SK-N-SH treated with all-trans-retinoic acid at 6 μM for 48 hours (cell line): ENCODE measurements at regions not wholly inside any gene's neighbourhood (a gene's known extent, or its start where the extent isn't known, plus 50 kb on each side); places are given as distances from the start of the nearest gene placed in this dataset.

Experiments used
- ATAC-seq: fragments of 200-7000 bp; cut with Tn5 transposase; 3 replicates; pipeline ENCODE4 v1.9.1; 2020; ENCODE audit warnings: mild to moderate bottlenecking, moderate library complexity
- ARNTL ChIP-seq: fragments of 450-650 bp; formaldehyde crosslinking; IDR thresholded peaks from 2 replicates; pipeline ENCODE4 v1.5.0; 2020; ENCODE audit warnings: low read depth, mild to moderate bottlenecking, moderate library complexity, borderline replicate concordance
- CREB5 ChIP-seq: fragments of 250-450 bp; sonication (Bioruptor Pico); IDR thresholded peaks from 2 replicates; pipeline ENCODE4 v1.5.1; 2020; ENCODE audit warnings: low read depth, mild to moderate bottlenecking, moderate library complexity
- CSDC2 ChIP-seq: fragments of 250-450 bp; sonication (Bioruptor Pico); IDR thresholded peaks from 2 replicates; pipeline ENCODE4 v1.5.0; 2020; ENCODE audit warnings: mild to moderate bottlenecking, moderate library complexity
- ESRRG ChIP-seq: fragments of 250-450 bp; sonication (Bioruptor Pico); IDR thresholded peaks from 2 replicates; pipeline ENCODE4 v1.6.1; 2021; ENCODE audit warnings: mild to moderate bottlenecking
- ISL1 ChIP-seq: fragments of 250-450 bp; sonication (Bioruptor Pico); IDR thresholded peaks from 2 replicates; pipeline ENCODE4 v2.1.2; 2022; ENCODE audit warnings: mild to moderate bottlenecking, moderate library complexity
- OSR1 ChIP-seq: fragments of 250-450 bp; sonication (Bioruptor Pico); IDR thresholded peaks from 2 replicates; pipeline ENCODE4 v1.8.0; 2022; ENCODE audit warnings: moderate library complexity, mild to moderate bottlenecking, inconsistent platforms
- PATZ1 ChIP-seq: fragments of 250-450 bp; sonication (Bioruptor Pico); IDR thresholded peaks from 2 replicates; pipeline ENCODE4 v1.8.0; 2020; ENCODE audit warnings: mild to moderate bottlenecking, moderate library complexity, borderline replicate concordance
- POU6F1 ChIP-seq: fragments of 250-450 bp; sonication (Bioruptor Pico); IDR thresholded peaks from 2 replicates; pipeline ENCODE4 v1.8.0; 2021; ENCODE audit warnings: low read depth, mild to moderate bottlenecking, moderate library complexity, borderline replicate concordance
- PPARA ChIP-seq: fragments of 250-450 bp; sonication (Bioruptor Pico); IDR thresholded peaks from 2 replicates; pipeline ENCODE4 v1.5.0; 2020; ENCODE audit warnings: mild to moderate bottlenecking, borderline replicate concordance
- RARB ChIP-seq: fragments of 250-450 bp; sonication (Bioruptor Pico); IDR thresholded peaks from 2 replicates; pipeline ENCODE4 v1.8.0; 2021; ENCODE audit warnings: mild to moderate bottlenecking, moderate library complexity
- SNAI2 ChIP-seq: fragments of 250-450 bp; sonication (Bioruptor Pico); IDR thresholded peaks from 2 replicates; pipeline ENCODE4 v1.5.0; 2020; ENCODE audit warnings: mild to moderate bottlenecking, moderate library complexity
- TCF4 ChIP-seq: fragments of 250-450 bp; sonication (Bioruptor Pico); IDR thresholded peaks from 2 replicates; pipeline ENCODE4 v1.8.0; 2021; ENCODE audit warnings: mild to moderate bottlenecking, moderate library complexity, borderline replicate concordance
- TOX ChIP-seq: fragments of 250-450 bp; sonication (Bioruptor Pico); IDR thresholded peaks from 2 replicates; pipeline ENCODE4 v1.8.0; 2021; ENCODE audit warnings: mild to moderate bottlenecking, moderate library complexity, borderline replicate concordance
- ZC3H10 ChIP-seq: fragments of 250-450 bp; sonication (Bioruptor Pico); IDR thresholded peaks from 2 replicates; pipeline ENCODE4 v1.5.1; 2021; ENCODE audit warnings: mild to moderate bottlenecking, moderate library complexity
- ZFP3 ChIP-seq: fragments of 250-450 bp; sonication (Bioruptor Pico); IDR thresholded peaks from 2 replicates; pipeline ENCODE4 v1.5.0; 2020; ENCODE audit warnings: mild to moderate bottlenecking, moderate library complexity
- ZFP30 ChIP-seq: fragments of 450-650 bp; formaldehyde crosslinking; IDR thresholded peaks from 2 replicates; pipeline ENCODE4 v1.5.0; 2022; ENCODE audit warnings: mild to moderate bottlenecking, moderate library complexity
- ZNF565 ChIP-seq: fragments of 450-650 bp; formaldehyde crosslinking; conservative IDR thresholded peaks from 2 replicates; pipeline ENCODE4 v1.5.0; 2020; ENCODE audit warnings: low read depth, mild to moderate bottlenecking, moderate library complexity
- ZNF8 ChIP-seq: fragments of 450-650 bp; formaldehyde crosslinking; IDR thresholded peaks from 2 replicates; pipeline ENCODE4 v1.5.0; 2020; ENCODE audit warnings: mild to moderate bottlenecking, moderate library complexity
- TF ChIP-seq, protein P1 (sequence below): fragments of 250-450 bp; sonication (Bioruptor Pico); IDR thresholded peaks from 2 replicates; pipeline ENCODE4 v1.5.0; 2020; ENCODE audit warnings: mild to moderate bottlenecking, moderate library complexity

DNA sequence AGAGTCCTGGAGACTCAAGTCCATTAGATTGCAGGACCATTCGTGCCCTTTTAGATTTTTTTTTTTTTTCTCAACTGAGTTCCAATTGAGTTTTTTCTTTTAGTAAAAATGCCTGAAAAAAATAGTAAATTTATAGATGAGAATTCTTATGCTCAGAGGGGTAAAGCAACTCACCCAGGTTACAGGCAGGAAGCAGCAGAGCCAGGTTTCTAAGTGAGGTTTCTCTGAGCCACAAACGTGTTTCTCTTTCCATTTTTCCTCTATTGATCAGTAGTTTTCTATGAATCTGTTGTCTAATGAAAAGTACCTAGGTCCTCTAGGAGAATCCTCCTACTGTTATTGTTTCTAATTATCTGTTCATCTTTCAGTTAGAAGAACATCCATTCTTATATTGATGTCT lies 66.4 kb upstream of the C12orf71 start (continued):
- no peak for TF ChIP-seq POU6F1 (CRISPR knock-in tag)

DNA sequence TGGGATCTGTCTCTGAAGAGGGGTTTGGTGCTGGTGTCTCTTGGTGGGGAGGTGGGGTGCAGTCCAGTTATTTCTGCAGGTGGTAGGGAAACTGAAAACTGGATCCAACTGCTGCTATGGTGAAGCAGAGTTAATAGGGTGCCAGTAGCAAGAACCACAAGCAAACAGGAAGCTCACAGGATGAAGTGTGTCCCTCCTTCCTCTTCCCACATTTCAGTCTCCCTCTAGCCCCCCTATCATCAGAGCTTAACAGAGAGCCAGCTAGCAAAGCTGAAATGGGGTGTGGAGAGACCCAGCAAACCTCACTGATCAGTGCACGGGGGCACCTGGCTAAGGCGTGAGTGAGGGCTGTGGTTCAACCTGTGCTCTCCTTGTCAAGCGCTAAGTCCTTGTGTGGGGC lies 69.1 kb upstream of the C12orf71 start:
- no peak for ATAC-seq
- TF ChIP-seq TCF4 (CRISPR knock-in tag) (no peak), ZFP30 (no peak), ZNF8 (no peak)

DNA sequence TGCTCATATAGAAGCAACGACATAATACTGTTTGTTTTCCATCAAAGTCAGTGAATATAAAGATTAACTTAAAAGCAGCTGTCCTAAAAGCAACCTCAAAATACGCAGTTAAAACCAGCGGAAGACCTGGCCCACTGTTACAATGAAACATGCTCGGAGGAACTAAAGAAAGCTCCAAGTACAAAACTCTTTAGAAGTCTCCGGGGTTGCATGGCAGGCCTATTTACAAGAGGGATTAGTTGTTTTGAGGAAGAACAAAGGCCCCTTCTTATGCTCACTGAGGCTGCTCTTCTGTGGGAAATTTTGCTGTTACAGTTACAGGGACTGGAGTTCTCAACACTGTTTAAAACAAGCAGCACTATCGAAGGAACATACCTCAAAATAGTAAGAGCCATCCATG lies 75.9 kb upstream of the C12orf71 start:
- TF ChIP-seq OSR1 (CRISPR knock-in tag), result no peak
- no peak for TF ChIP-seq ISL1 (CRISPR knock-in tag)
- no peak for TF ChIP-seq RARB (CRISPR knock-in tag)
- TF ChIP-seq, protein P1, sequence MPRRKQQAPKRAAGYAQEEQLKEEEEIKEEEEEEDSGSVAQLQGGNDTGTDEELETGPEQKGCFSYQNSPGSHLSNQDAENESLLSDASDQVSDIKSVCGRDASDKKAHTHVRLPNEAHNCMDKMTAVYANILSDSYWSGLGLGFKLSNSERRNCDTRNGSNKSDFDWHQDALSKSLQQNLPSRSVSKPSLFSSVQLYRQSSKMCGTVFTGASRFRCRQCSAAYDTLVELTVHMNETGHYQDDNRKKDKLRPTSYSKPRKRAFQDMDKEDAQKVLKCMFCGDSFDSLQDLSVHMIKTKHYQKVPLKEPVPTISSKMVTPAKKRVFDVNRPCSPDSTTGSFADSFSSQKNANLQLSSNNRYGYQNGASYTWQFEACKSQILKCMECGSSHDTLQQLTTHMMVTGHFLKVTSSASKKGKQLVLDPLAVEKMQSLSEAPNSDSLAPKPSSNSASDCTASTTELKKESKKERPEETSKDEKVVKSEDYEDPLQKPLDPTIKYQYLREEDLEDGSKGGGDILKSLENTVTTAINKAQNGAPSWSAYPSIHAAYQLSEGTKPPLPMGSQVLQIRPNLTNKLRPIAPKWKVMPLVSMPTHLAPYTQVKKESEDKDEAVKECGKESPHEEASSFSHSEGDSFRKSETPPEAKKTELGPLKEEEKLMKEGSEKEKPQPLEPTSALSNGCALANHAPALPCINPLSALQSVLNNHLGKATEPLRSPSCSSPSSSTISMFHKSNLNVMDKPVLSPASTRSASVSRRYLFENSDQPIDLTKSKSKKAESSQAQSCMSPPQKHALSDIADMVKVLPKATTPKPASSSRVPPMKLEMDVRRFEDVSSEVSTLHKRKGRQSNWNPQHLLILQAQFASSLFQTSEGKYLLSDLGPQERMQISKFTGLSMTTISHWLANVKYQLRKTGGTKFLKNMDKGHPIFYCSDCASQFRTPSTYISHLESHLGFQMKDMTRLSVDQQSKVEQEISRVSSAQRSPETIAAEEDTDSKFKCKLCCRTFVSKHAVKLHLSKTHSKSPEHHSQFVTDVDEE, result no peak
- no peak for TF ChIP-seq ESRRG (CRISPR knock-in tag)
- TF ChIP-seq TOX (CRISPR knock-in tag), result no peak
- TF ChIP-seq POU6F1 (CRISPR knock-in tag), result no peak
- TF ChIP-seq PATZ1 (CRISPR knock-in tag), result no peak
- TF ChIP-seq PPARA (CRISPR knock-in tag), result no peak
- TF ChIP-seq SNAI2, result no peak
- no peak for TF ChIP-seq CSDC2
- no peak for TF ChIP-seq ZFP3 (CRISPR knock-in tag)
- TF ChIP-seq ZNF565 (CRISPR knock-in tag), result no peak
- no peak for TF ChIP-seq ARNTL
- no peak for TF ChIP-seq CREB5 (CRISPR knock-in tag)
- TF ChIP-seq ZC3H10, result no peak
- TF ChIP-seq ZFP30, result no peak
- ATAC-seq, result no peak

- no peak for ATAC-seq
- TF ChIP-seq ZFP3 (CRISPR knock-in tag), result no peak
- TF ChIP-seq ZNF565 (CRISPR knock-in tag), result no peak
- no peak for TF ChIP-seq PATZ1 (CRISPR knock-in tag)
Observed at GRCh38 chr12:27161458-27162228, 79.3 kb upstream of the C12orf71 start.
